Neural cell (in vitro differentiated cells): ENCODE measurements at regions not wholly inside any gene's neighbourhood (a gene's known extent, or its start where the extent isn't known, plus 50 kb on each side); places are given as distances from the start of the nearest gene placed in this dataset.

Experiments
- H2AFZ ChIP-seq: fragments of 200-600, 300-800 bp; sonication (generic), shearing (Covaris generic); 2 replicates; pipeline ENCODE4 v1.6.0; 2014; ENCODE audit warnings: low read depth, mild to moderate bottlenecking, antibody characterized with exemption, low read length, moderate library complexity
- H3F3A ChIP-seq: fragments of 200-600 bp; shearing (Covaris generic); 2 replicates; pipeline ENCODE4 v1.6.1; 2016; ENCODE audit warnings: mild to moderate bottlenecking, moderate library complexity, mixed read lengths, antibody characterized with exemption, low read length; ENCODE audit not compliant: insufficient read depth, poor library complexity, severe bottlenecking
- H3K27ac ChIP-seq: fragments of 200-600, 300-800 bp; sonication (generic), shearing (Covaris generic); 2 replicates; pipeline ENCODE4 v1.5.1; 2014; ENCODE audit warnings: mild to moderate bottlenecking, low read length, moderate library complexity
- H3K27me3 ChIP-seq: fragments of 300-800, 200-600 bp; sonication (generic), shearing (Covaris generic); 2 replicates; pipeline ENCODE4 v1.6.0; 2014; ENCODE audit warnings: mild to moderate bottlenecking, low read depth, low read length, moderate library complexity; ENCODE audit not compliant: insufficient read depth
- H3K36me3 ChIP-seq: fragments of 300-800, 200-600 bp; sonication (generic), shearing (Covaris generic); 2 replicates; pipeline ENCODE4 v1.5.1; 2014; ENCODE audit warnings: mild to moderate bottlenecking, antibody characterized with exemption, low read length, moderate library complexity; ENCODE audit not compliant: insufficient read depth
- H3K4me2 ChIP-seq: fragments of 300-800, 200-600 bp; sonication (generic), shearing (Covaris generic); 2 replicates; pipeline ENCODE4 v1.6.0; 2014; ENCODE audit warnings: mild to moderate bottlenecking, low read length
- H3K4me3 ChIP-seq: fragments of 300-800, 200-600 bp; sonication (generic), shearing (Covaris generic); 2 replicates; pipeline ENCODE4 v1.5.1; 2014; ENCODE audit warnings: mild to moderate bottlenecking, low read length, moderate library complexity
- H3K79me2 ChIP-seq: fragments of 200-600 bp; shearing (Covaris generic); replicated peaks from 2 replicates; pipeline ENCODE4 v1.6.0; 2014; ENCODE audit warnings: mild to moderate bottlenecking, low read length, moderate library complexity; ENCODE audit not compliant: insufficient read depth
- H3K9ac ChIP-seq: fragments of 300-800, 200-600 bp; sonication (generic), shearing (Covaris generic); 2 replicates; pipeline ENCODE4 v1.6.1; 2016; ENCODE audit warnings: mild to moderate bottlenecking, low read length, mixed read lengths
- H3K9me2 ChIP-seq: fragments of 200-600 bp; shearing (Covaris generic); 2 replicates; pipeline ENCODE4 v1.6.1; 2016; ENCODE audit warnings: mild to moderate bottlenecking, low read length, mixed read lengths; ENCODE audit not compliant: insufficient read depth
- H3K9me3 ChIP-seq: fragments of 200-600, 300-800 bp; sonication (generic), shearing (Covaris generic); 2 replicates; pipeline ENCODE4 v1.6.1; 2016; ENCODE audit warnings: mild to moderate bottlenecking, mixed run types, low read length, moderate library complexity, mixed read lengths
- H4K20me1 ChIP-seq: fragments of 200-600 bp; shearing (Covaris generic); 2 replicates; pipeline ENCODE4 v1.6.1; 2016; ENCODE audit warnings: mild to moderate bottlenecking, mixed run types; ENCODE audit not compliant: insufficient read depth
- EP300 ChIP-seq: fragments of 450-650 bp; conservative IDR thresholded peaks from 2 replicates; pipeline ENCODE4 v1.6.1; 2014; ENCODE audit warnings: antibody characterized with exemption, mild to moderate bottlenecking, moderate library complexity; ENCODE audit not compliant: poor library complexity, severe bottlenecking
- EZH2 ChIP-seq: fragments of 200-600, 300-800 bp; shearing (Covaris generic), sonication (generic); IDR thresholded peaks from 2 replicates; pipeline ENCODE4 v1.6.1; 2014; ENCODE audit warnings: antibody characterized with exemption, low read length, borderline replicate concordance, mild to moderate bottlenecking; ENCODE audit not compliant: insufficient read depth, poor library complexity, severe bottlenecking
- MXI1 ChIP-seq: fragments of 450-650 bp; conservative IDR thresholded peaks from 2 replicates; pipeline ENCODE4 v1.6.1; 2014; ENCODE audit warnings: antibody characterized with exemption, mild to moderate bottlenecking; ENCODE audit not compliant: poor library complexity, severe bottlenecking
- POLR2AphosphoS5 ChIP-seq: IDR thresholded peaks from 2 replicates; pipeline ENCODE4 v1.6.1; 2012
- RAD21 ChIP-seq: fragments of 450-650 bp; conservative IDR thresholded peaks from 2 replicates; pipeline ENCODE4 v1.6.1; 2014; ENCODE audit warnings: antibody characterized with exemption, mild to moderate bottlenecking, moderate library complexity
- SMC3 ChIP-seq: fragments of 450-650 bp; conservative IDR thresholded peaks from 2 replicates; pipeline ENCODE4 v1.6.1; 2014; ENCODE audit warnings: antibody characterized with exemption, mild to moderate bottlenecking, moderate library complexity; ENCODE audit not compliant: poor library complexity
- TAF1 ChIP-seq: IDR thresholded peaks from 2 replicates; pipeline ENCODE4 v1.6.1; 2012; ENCODE audit warnings: low read depth
- TF ChIP-seq, protein P1 (sequence below): IDR thresholded peaks from 2 replicates; pipeline ENCODE4 v1.6.1; 2012; ENCODE audit warnings: borderline replicate concordance
- TF ChIP-seq, protein P2 (sequence below): fragments of 450-650 bp; IDR thresholded peaks from 2 replicates; pipeline ENCODE4 v1.5.1; 2014; ENCODE audit warnings: antibody characterized with exemption, mild to moderate bottlenecking, moderate library complexity; ENCODE audit not compliant: poor library complexity, severe bottlenecking

GRCh38 chr3:72383230-72383629 lies 465.0 kb downstream of the SHQ1 start:
- no peaks in the 10 kb centered on the region for H3K36me3 ChIP-seq
- peaks cover 4% of the 10 kb centered on the region for H3F3A ChIP-seq
- H3K27ac ChIP-seq, result no peak overlapping the region
- H4K20me1 ChIP-seq, result peaks cover 24% of the 10 kb centered on the region
- no peak overlapping the region for H3K4me3 ChIP-seq
- no peak overlapping the region for H2AFZ ChIP-seq
- TF ChIP-seq EP300 (no peak), SMC3 (no peak), RAD21 (no peak), MXI1 (no peak), POLR2AphosphoS5 (no peak), EZH2 (no peak), TAF1 (no peak)
- TF ChIP-seq, protein P1, sequence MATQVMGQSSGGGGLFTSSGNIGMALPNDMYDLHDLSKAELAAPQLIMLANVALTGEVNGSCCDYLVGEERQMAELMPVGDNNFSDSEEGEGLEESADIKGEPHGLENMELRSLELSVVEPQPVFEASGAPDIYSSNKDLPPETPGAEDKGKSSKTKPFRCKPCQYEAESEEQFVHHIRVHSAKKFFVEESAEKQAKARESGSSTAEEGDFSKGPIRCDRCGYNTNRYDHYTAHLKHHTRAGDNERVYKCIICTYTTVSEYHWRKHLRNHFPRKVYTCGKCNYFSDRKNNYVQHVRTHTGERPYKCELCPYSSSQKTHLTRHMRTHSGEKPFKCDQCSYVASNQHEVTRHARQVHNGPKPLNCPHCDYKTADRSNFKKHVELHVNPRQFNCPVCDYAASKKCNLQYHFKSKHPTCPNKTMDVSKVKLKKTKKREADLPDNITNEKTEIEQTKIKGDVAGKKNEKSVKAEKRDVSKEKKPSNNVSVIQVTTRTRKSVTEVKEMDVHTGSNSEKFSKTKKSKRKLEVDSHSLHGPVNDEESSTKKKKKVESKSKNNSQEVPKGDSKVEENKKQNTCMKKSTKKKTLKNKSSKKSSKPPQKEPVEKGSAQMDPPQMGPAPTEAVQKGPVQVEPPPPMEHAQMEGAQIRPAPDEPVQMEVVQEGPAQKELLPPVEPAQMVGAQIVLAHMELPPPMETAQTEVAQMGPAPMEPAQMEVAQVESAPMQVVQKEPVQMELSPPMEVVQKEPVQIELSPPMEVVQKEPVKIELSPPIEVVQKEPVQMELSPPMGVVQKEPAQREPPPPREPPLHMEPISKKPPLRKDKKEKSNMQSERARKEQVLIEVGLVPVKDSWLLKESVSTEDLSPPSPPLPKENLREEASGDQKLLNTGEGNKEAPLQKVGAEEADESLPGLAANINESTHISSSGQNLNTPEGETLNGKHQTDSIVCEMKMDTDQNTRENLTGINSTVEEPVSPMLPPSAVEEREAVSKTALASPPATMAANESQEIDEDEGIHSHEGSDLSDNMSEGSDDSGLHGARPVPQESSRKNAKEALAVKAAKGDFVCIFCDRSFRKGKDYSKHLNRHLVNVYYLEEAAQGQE, result no peak
- TF ChIP-seq, protein P2, sequence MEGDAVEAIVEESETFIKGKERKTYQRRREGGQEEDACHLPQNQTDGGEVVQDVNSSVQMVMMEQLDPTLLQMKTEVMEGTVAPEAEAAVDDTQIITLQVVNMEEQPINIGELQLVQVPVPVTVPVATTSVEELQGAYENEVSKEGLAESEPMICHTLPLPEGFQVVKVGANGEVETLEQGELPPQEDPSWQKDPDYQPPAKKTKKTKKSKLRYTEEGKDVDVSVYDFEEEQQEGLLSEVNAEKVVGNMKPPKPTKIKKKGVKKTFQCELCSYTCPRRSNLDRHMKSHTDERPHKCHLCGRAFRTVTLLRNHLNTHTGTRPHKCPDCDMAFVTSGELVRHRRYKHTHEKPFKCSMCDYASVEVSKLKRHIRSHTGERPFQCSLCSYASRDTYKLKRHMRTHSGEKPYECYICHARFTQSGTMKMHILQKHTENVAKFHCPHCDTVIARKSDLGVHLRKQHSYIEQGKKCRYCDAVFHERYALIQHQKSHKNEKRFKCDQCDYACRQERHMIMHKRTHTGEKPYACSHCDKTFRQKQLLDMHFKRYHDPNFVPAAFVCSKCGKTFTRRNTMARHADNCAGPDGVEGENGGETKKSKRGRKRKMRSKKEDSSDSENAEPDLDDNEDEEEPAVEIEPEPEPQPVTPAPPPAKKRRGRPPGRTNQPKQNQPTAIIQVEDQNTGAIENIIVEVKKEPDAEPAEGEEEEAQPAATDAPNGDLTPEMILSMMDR, result no peak
- H3K4me2 ChIP-seq, result no peak overlapping the region
- no peaks in the 10 kb centered on the region for H3K9me2 ChIP-seq
- H3K27me3 ChIP-seq, result no peaks in the 10 kb centered on the region
- no peak overlapping the region for H3K9ac ChIP-seq
- H3K79me2 ChIP-seq, result peaks cover 75% of the 10 kb centered on the region
- H3K9me3 ChIP-seq, result no peaks in the 10 kb centered on the region

GRCh38 chr3:72382460-72382859 lies 465.8 kb downstream of the SHQ1 start:
- H3K4me3 ChIP-seq, result no peak overlapping the region
- H3F3A ChIP-seq, result peaks cover 4% of the 10 kb centered on the region
- no peaks in the 10 kb centered on the region for H3K9me2 ChIP-seq
- no peak overlapping the region for H2AFZ ChIP-seq
- no peaks in the 10 kb centered on the region for H3K27me3 ChIP-seq
- no peak overlapping the region for H3K4me2 ChIP-seq
- H3K27ac ChIP-seq, result no peak overlapping the region
- no peaks in the 10 kb centered on the region for H3K36me3 ChIP-seq
- H3K9me3 ChIP-seq, result no peaks in the 10 kb centered on the region
- H3K79me2 ChIP-seq, result peaks cover 68% of the 10 kb centered on the region
- H4K20me1 ChIP-seq, result peaks cover 18% of the 10 kb centered on the region
- TF ChIP-seq TAF1, result no peak
- TF ChIP-seq, protein P2, result no peak
- no peak for TF ChIP-seq RAD21
- TF ChIP-seq MXI1, result no peak
- no peak for TF ChIP-seq SMC3
- TF ChIP-seq EP300, result no peak
- no peak for TF ChIP-seq EZH2
- TF ChIP-seq POLR2AphosphoS5, result no peak
- TF ChIP-seq, protein P1, result no peak
- no peak overlapping the region for H3K9ac ChIP-seq
